Stimulated activated CD4-positive, alpha-beta T cell treated with anti-CD3 and anti-CD28 coated beads, Interleukin-1b, Interleukin-23, amount 100 ng/mL, for 48 hours (primary cell): ENCODE measurements at regions not wholly inside any gene's neighbourhood (a gene's known extent, or its start where the extent isn't known, plus 50 kb on each side); places are given as distances from the start of the nearest gene placed in this dataset.
"Not testable (repeated sequence)": the region's sequence is repeated elsewhere in the genome, so short reads cannot be mapped to it uniquely, and the experiment has no call there.

Source experiments
- DNase-seq: peaks from one replicate; pipeline ENCODE4 v3.0.0-alpha.2; 2020

- DNase-seq = no peak
These were observed 326.2 kb downstream of the TSHZ3 start for GRCh38 chr19:31023038-31023437.

GRCh38 chr19:31018936-31019335, 330.3 kb downstream of the TSHZ3 start:
- DNase-seq = no peak

- DNase-seq = no peak
These were observed 333.5 kb downstream of the TSHZ3 start for GRCh38 chr19:31015778-31016177.

- no peak for DNase-seq
These were observed 334.6 kb downstream of the TSHZ3 start for GRCh38 chr19:31014668-31015067.

- DNase-seq = no peak
These were observed 335.7 kb downstream of the TSHZ3 start for GRCh38 chr19:31013384-31014020.

- DNase-seq = no peak
These were observed 346.6 kb downstream of the TSHZ3 start for GRCh38 chr19:31002518-31003244.

- no peak for DNase-seq
These were observed 347.2 kb downstream of the TSHZ3 start for GRCh38 chr19:31001991-31002390.

GRCh38 chr19:31000913-31001312, 348.3 kb downstream of the TSHZ3 start:
- no peak for DNase-seq

- DNase-seq = no peak
These were observed 349.5 kb downstream of the TSHZ3 start for GRCh38 chr19:30999726-31000125.

- no peak for DNase-seq
These were observed 352.0 kb downstream of the TSHZ3 start for GRCh38 chr19:30997222-30997621.

- DNase-seq = no peak
These were observed 370.6 kb downstream of the TSHZ3 start for GRCh38 chr19:30978639-30979038.

GRCh38 chr19:30969591-30969990, 379.6 kb downstream of the TSHZ3 start:
- no peak for DNase-seq

GRCh38 chr19:30968841-30969399, 380.3 kb downstream of the TSHZ3 start:
- DNase-seq = no peak

- no peak for DNase-seq
These were observed 381.0 kb downstream of the TSHZ3 start for GRCh38 chr19:30968210-30968609.

GRCh38 chr19:30966486-30966885, 382.8 kb downstream of the TSHZ3 start:
- DNase-seq = no peak

GRCh38 chr19:30959011-30959410, 390.2 kb downstream of the TSHZ3 start:
- DNase-seq = no peak

GRCh38 chr19:30955112-30956104, 393.8 kb downstream of the TSHZ3 start:
- no peak for DNase-seq

GRCh38 chr19:30944276-30944932, 404.8 kb downstream of the TSHZ3 start:
- not testable (repeated sequence) for DNase-seq

- no peak for DNase-seq
These were observed 406.0 kb downstream of the TSHZ3 start for GRCh38 chr19:30943101-30943843.

- DNase-seq = no peak
These were observed 406.6 kb downstream of the TSHZ3 start for GRCh38 chr19:30942636-30943035.

GRCh38 chr19:30941591-30941990, 407.6 kb downstream of the TSHZ3 start:
- no peak for DNase-seq

GRCh38 chr19:30936276-30936675, 413.0 kb downstream of the TSHZ3 start:
- no peak for DNase-seq
